Spleen (tissue), 11 donors: ENCODE measurements at regions not wholly inside any gene's neighbourhood (a gene's known extent, or its start where the extent isn't known, plus 50 kb on each side); places are given as distances from the start of the nearest gene placed in this dataset.
"Not testable (repeated sequence)": the region's sequence is repeated elsewhere in the genome, so short reads cannot be mapped to it uniquely, and the experiment has no call there.

Experiments used
- DNase-seq: peaks from one replicate; pipeline ENCODE4 v3.0.0-alpha.2; 2020
- H3K27ac ChIP-seq, 8 donors: fragments of 200-600 bp; sonication (generic) in 7 of 8; 1 replicate in 4 of 8; 2 replicates in 4 of 8; pipeline versions ENCODE4 v1.5.0 to v1.8.0; 2016 to 2021; ENCODE audit warnings: inconsistent platforms in 4 of 8, mild to moderate bottlenecking in 4 of 8, moderate library complexity in 1 of 8
- H3K27me3 ChIP-seq, 7 donors: fragments of 200-600 bp; sonication (generic) in 6 of 7; replicated peaks in 1 of 7; 1 replicate in 4 of 7; 2 replicates in 3 of 7; pipeline versions ENCODE4 v1.5.0 to v1.8.0; 2016 to 2021; ENCODE audit warnings: inconsistent platforms in 3 of 7, mild to moderate bottlenecking in 1 of 7
- H3K36me3 ChIP-seq, 6 donors: fragments of 200-600 bp; sonication (generic) in 5 of 6; 1 replicate in 4 of 6; 2 replicates in 2 of 6; pipeline versions ENCODE4 v1.5.0 to v1.8.0; 2016 to 2021; ENCODE audit warnings: inconsistent platforms in 2 of 6
- H3K4me1 ChIP-seq, 6 donors: fragments of 200-600 bp; sonication (generic) in 5 of 6; 1 replicate in 3 of 6; 2 replicates in 3 of 6; pipeline versions ENCODE4 v1.5.0 to v1.8.0; 2016 to 2021; ENCODE audit warnings: inconsistent platforms in 3 of 6
- H3K4me3 ChIP-seq, 8 donors: fragments of 200-600 bp; sonication (generic) in 7 of 8; 1 replicate in 4 of 8; 2 replicates in 4 of 8; pipeline versions ENCODE4 v1.5.0 to v1.8.0; 2016 to 2021; ENCODE audit warnings: inconsistent platforms in 4 of 8, mild to moderate bottlenecking in 4 of 8, moderate library complexity in 2 of 8
- H3K9me3 ChIP-seq, 8 donors: fragments of 200-600 bp; sonication (generic) in 7 of 8; 1 replicate in 4 of 8; 2 replicates in 4 of 8; pipeline versions ENCODE4 v1.5.0 to v1.8.0; 2016 to 2021; ENCODE audit warnings: inconsistent platforms in 4 of 8
- POLR2A ChIP-seq, 3 donors: fragments of 450-650 bp; IDR thresholded peaks; one replicate each; pipeline ENCODE4 v1.5.1; 2017; ENCODE audit warnings: antibody characterized with exemption in 3 of 3, mild to moderate bottlenecking in 1 of 3
- POLR2AphosphoS5 ChIP-seq, 3 donors: sonication (generic); formaldehyde crosslinking; IDR thresholded peaks; one replicate each; pipeline ENCODE4 v1.5.1; 2017; ENCODE audit warnings: antibody characterized with exemption in 3 of 3
- WGBS, 5 donors: extraction: QIAGEN DNeasy Blood & Tissue Kit in 3 of 5; methylation state at CpG; one replicate each; pipeline versions ENCODE4 v1.1.5 to v1.1.7; 2013 to 2018; 5-methylcytosine and 5-hydroxymethylcytosine counted together
- intact Hi-C: fragments of 100-400 bp; cut with DNase I; formaldehyde crosslinking; loops from one replicate; pipeline ENCODE4 v1.15.0; 2023; ENCODE audit warnings: low total_unique reads
- TF ChIP-seq, protein P1 (sequence below), 11 experiments: fragments of 200-600 bp in 7 of 11; fragments of 450-650 bp in 4 of 11; sonication (generic) in 4 of 11; IDR thresholded peaks in 8 of 11; conservative IDR thresholded peaks in 3 of 11; 1 replicate in 7 of 11; 2 replicates in 4 of 11; pipeline versions ENCODE4 v1.4.0 to v1.8.0; 2016 to 2021; ENCODE audit warnings: antibody characterized with exemption in 11 of 11, inconsistent platforms in 4 of 11, mild to moderate bottlenecking in 1 of 11
- donor health status: healthy with polysubstance abuse.
- donor health status: DM: no; HTN: no; CAD: no; lungs with moderate emphysema.
- donor health status: DM: no; HTN: no; CAD: no.
- donor health status: Bipolar disorder and iron deficiency.
- donor health status: healthy.
- donor health status: DM: no; HTN: no; CAD: no.
- donor health status: DM: yes; HTN: yes; CAD: no.

- intact Hi-C loops, result no loop called here
- no peaks in the 10 kb centered on the region for H3K27me3 ChIP-seq
- DNase-seq, result no peak
- H3K9me3 ChIP-seq, result peaks cover 0 to 14% (median 5%) of the 10 kb centered on the region in 8 donors
- no peaks in the 10 kb centered on the region for H3K36me3 ChIP-seq
- TF ChIP-seq, protein P1, sequence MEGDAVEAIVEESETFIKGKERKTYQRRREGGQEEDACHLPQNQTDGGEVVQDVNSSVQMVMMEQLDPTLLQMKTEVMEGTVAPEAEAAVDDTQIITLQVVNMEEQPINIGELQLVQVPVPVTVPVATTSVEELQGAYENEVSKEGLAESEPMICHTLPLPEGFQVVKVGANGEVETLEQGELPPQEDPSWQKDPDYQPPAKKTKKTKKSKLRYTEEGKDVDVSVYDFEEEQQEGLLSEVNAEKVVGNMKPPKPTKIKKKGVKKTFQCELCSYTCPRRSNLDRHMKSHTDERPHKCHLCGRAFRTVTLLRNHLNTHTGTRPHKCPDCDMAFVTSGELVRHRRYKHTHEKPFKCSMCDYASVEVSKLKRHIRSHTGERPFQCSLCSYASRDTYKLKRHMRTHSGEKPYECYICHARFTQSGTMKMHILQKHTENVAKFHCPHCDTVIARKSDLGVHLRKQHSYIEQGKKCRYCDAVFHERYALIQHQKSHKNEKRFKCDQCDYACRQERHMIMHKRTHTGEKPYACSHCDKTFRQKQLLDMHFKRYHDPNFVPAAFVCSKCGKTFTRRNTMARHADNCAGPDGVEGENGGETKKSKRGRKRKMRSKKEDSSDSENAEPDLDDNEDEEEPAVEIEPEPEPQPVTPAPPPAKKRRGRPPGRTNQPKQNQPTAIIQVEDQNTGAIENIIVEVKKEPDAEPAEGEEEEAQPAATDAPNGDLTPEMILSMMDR (IDR thresholded peaks at IDR 0.05 in 8 of 11, conservative IDR thresholded peaks at IDR 0.05 in 3 of 11), result no peak
- TF ChIP-seq POLR2A (IDR thresholded peaks at IDR 0.05) (no peak), POLR2AphosphoS5 (IDR thresholded peaks at IDR 0.05) (no peak)
- peaks cover 0 to 4% (median 0%) of the 10 kb centered on the region in 6 donors for H3K4me1 ChIP-seq
- no peak overlapping the region for H3K4me3 ChIP-seq
- no peak overlapping the region for H3K27ac ChIP-seq
- 68 to 100% (median 70%) methylated on average over 1 of the region's 1 CpG for WGBS, 5 donors
Observed at GRCh38 chr9:108035487-108035886, 545.9 kb upstream of the KLF4 start.

DNA sequence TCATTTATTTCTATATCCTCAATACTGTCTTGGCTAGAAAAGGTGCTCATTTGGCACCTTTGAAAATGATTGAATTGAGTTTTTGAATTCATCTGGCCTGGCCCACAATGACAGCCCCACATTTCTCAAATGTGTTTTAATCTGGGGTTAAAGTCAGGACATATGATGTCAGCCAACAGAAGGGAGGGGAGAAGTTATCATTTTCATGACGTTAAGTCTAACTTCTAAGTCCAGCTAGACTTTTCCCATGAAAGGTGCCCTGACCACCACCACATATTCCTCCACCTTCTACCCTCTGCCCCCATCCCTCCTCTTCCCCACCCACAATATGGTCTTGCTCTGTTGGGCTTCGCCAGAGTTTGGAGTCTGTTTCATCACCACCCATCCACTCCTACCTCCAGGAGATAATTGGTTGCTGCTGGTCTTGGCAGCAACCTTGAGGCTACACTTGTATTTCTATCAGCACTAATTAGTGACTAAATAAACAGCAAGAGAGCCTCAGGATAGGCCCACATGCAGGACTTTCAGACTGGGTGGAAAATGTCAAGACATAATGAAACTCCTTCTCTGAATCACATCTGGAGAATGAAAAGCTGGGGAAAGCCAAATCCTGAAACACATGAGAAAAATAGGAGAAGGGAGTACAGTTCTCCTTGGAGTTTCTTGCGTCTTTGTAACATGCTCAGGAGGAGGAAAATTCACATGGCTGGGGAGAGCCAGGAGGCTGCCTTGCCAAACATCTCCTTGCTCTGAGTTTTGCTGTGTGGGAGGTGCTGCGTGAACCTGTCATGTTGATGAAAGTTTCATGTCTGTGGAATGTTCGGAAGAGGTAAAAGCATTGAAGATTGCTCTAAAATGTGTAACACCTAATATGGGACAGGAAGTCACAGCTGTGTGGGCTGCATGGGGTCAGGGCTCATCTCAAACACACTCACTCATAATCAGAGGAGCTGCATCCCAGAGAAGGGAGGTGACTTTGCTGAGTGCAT is 544.7 kb upstream of the KLF4 start:
- H3K36me3 ChIP-seq, result no peaks in the 10 kb centered on the region
- TF ChIP-seq POLR2A (IDR thresholded peaks at IDR 0.05) (no peak), POLR2AphosphoS5 (IDR thresholded peaks at IDR 0.05) (no peak)
- TF ChIP-seq, protein P1 (IDR thresholded peaks at IDR 0.05 in 8 of 11, conservative IDR thresholded peaks at IDR 0.05 in 3 of 11), result no peak
- H3K4me3 ChIP-seq, result no peak overlapping the region
- H3K27me3 ChIP-seq, result no peaks in the 10 kb centered on the region
- H3K9me3 ChIP-seq, result peaks cover 0 to 14% (median 5%) of the 10 kb centered on the region in 8 donors
- H3K27ac ChIP-seq, result peak overlapping the region in 1 of 8 donors; percentile 4
- intact Hi-C loops, result no loop called here
- peaks cover 0 to 4% (median 0%) of the 10 kb centered on the region in 6 donors for H3K4me1 ChIP-seq
- DNase-seq, result no peak
- 69 to 91% (median 84%) methylated on average over 5 of the region's 5 CpGs for WGBS, 5 donors

DNA sequence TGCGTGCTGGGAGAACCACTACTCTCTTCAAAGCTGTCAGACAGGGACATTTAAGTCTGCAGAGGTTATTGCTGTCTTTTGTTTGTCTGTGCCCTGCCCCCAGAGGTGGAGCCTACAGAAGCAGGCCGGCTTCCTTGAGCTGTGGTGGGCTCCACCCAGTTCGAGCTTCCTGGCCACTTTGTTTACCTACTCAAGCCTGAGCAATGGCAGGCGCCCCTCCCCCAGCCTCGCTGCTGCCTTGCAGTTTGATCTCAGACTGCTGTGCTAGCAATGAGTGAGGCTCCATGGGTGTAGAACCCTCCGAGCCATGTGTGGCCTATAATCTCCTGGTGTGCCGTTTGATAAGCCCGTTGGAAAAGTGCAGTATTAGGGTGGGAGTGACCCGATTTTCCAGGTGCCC is 542.5 kb upstream of the KLF4 start:
- 80 to 95% (median 85%) methylated on average over 8 to 9 of the region's 9 CpGs for WGBS, 5 donors
- H3K27me3 ChIP-seq, H3K36me3 ChIP-seq, H3K4me1 ChIP-seq, H3K27ac ChIP-seq, DNase-seq, intact Hi-C loops, H3K4me3 ChIP-seq: not testable (repeated sequence)
- H3K9me3 ChIP-seq, result peaks cover 0 to 14% (median 5%) of the 10 kb centered on the region in 8 donors

GRCh38 chr9:108031221-108031620 is 541.7 kb upstream of the KLF4 start:
- H3K27me3 ChIP-seq, intact Hi-C loops, H3K4me1 ChIP-seq, H3K4me3 ChIP-seq, DNase-seq, H3K36me3 ChIP-seq, H3K27ac ChIP-seq: not testable (repeated sequence)
- 90 to 96% (median 91%) methylated on average over 10 to 11 of the region's 11 CpGs for WGBS, 5 donors
- peaks cover 0 to 15% (median 5%) of the 10 kb centered on the region in 8 donors for H3K9me3 ChIP-seq

- H3K4me1 ChIP-seq, intact Hi-C loops, H3K36me3 ChIP-seq, DNase-seq, H3K27ac ChIP-seq, H3K27me3 ChIP-seq, H3K4me3 ChIP-seq: not testable (repeated sequence)
- peaks cover 0 to 12% (median 2%) of the 10 kb centered on the region in 8 donors for H3K9me3 ChIP-seq
- WGBS, 5 donors, result 87 to 97% (median 94%) methylated on average over 4 of the region's 4 CpGs
Observed at GRCh38 chr9:108026718-108027117, 537.1 kb upstream of the KLF4 start.
